Brain microvascular endothelial cell (primary cell): ENCODE measurements at regions not wholly inside any gene's neighbourhood (a gene's known extent, or its start where the extent isn't known, plus 50 kb on each side); places are given as distances from the start of the nearest gene placed in this dataset.
"Not testable (repeated sequence)": the region's sequence is repeated elsewhere in the genome, so short reads cannot be mapped to it uniquely, and the experiment has no call there.

Experiments used
- DNase-seq: peaks from one replicate; pipeline ENCODE4 v3.0.0-alpha.2; 2020
- H3K27ac ChIP-seq: fragments of 250-450 bp; sonication (Bioruptor Pico); 2 replicates; pipeline ENCODE4 v1.5.1; 2020; ENCODE audit warnings: mild to moderate bottlenecking, moderate library complexity
- H3K27me3 ChIP-seq: fragments of 250-450 bp; sonication (Bioruptor Pico); replicated peaks from 2 replicates; pipeline ENCODE4 v1.5.1; 2020; ENCODE audit warnings: mild to moderate bottlenecking
- H3K36me3 ChIP-seq: fragments of 250-450 bp; sonication (Bioruptor Pico); replicated peaks from 2 replicates; pipeline ENCODE4 v1.5.1; 2020; ENCODE audit warnings: mild to moderate bottlenecking
- H3K4me3 ChIP-seq: 2 replicates; pipeline ENCODE4 v1.5.1; 2011; ENCODE audit warnings: low read depth, mild to moderate bottlenecking, control low read depth, low read length, moderate library complexity
- in situ Hi-C: cut with HindIII; loops from 2 replicates; pipeline ENCODE4 v1.10.0; 2017; ENCODE audit warnings: low sequenced_read_pairs, low pct_ligation_motif_present
- TF ChIP-seq, protein P1 (sequence below): IDR thresholded peaks from 2 replicates; pipeline ENCODE4 v1.5.1; 2011; ENCODE audit warnings: low read depth, mild to moderate bottlenecking, moderate library complexity, low read length, control low read depth, inconsistent platforms; ENCODE audit errors: missing control alignments

DNA sequence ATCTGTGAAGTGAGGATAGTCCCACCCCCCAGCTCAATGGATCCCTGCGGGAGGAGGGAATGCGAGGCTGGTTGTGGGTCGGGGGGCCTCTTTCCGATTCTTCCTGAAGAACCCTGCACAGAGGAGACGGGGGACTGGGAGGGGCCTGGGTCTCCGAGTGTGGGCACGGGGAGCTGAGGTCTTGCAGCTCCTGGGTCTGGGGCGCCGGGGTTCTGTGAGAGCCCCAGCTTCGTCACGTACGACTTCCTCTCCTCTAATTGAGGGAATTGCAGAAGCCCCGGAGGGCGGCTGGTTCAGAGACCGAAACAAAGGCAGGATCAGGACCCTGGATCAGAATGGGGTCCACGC, 66.6 kb downstream of the DIO3 start:
- in situ Hi-C loops = no loop called here
- no peak overlapping the region for H3K4me3 ChIP-seq
- no peaks in the 10 kb centered on the region for H3K36me3 ChIP-seq
- TF ChIP-seq, protein P1, sequence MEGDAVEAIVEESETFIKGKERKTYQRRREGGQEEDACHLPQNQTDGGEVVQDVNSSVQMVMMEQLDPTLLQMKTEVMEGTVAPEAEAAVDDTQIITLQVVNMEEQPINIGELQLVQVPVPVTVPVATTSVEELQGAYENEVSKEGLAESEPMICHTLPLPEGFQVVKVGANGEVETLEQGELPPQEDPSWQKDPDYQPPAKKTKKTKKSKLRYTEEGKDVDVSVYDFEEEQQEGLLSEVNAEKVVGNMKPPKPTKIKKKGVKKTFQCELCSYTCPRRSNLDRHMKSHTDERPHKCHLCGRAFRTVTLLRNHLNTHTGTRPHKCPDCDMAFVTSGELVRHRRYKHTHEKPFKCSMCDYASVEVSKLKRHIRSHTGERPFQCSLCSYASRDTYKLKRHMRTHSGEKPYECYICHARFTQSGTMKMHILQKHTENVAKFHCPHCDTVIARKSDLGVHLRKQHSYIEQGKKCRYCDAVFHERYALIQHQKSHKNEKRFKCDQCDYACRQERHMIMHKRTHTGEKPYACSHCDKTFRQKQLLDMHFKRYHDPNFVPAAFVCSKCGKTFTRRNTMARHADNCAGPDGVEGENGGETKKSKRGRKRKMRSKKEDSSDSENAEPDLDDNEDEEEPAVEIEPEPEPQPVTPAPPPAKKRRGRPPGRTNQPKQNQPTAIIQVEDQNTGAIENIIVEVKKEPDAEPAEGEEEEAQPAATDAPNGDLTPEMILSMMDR = no peak
- DNase-seq = no peak
- peaks cover 2% of the 10 kb centered on the region for H3K27me3 ChIP-seq
- no peak overlapping the region for H3K27ac ChIP-seq

DNA sequence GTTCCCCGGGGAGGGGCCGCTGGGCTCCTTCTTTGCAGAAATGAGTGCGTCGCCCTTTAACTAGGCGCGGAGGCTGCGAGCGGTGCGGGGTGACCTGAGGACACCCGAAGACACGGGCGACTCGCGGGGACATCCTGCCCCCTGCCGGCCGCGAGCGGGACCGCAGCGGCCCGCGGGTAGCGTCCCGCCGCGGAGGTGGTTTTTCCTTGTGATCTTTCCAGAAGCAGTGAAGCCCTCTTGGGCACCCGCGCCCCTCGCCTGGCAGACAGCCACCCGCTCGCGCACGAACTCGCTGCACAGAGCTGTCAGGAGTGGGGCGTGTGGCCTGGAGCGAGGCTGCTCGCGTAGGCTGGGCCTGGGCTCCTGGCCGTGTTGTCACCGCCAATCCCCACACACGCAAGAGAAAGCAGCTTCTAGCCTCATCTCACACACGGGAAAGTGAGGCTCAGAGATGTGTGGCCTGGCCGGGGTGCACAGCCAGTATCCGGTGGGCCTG, 67.2 kb downstream of the DIO3 start:
- in situ Hi-C loops = no loop called here
- TF ChIP-seq, protein P1 = peak; percentile 67
- no peak overlapping the region for H3K27ac ChIP-seq
- H3K4me3 ChIP-seq = peak overlapping the region; percentile 41
- H3K36me3 ChIP-seq = no peaks in the 10 kb centered on the region
- H3K27me3 ChIP-seq = peaks cover 2% of the 10 kb centered on the region
- DNase-seq = peak; percentile 47

DNA sequence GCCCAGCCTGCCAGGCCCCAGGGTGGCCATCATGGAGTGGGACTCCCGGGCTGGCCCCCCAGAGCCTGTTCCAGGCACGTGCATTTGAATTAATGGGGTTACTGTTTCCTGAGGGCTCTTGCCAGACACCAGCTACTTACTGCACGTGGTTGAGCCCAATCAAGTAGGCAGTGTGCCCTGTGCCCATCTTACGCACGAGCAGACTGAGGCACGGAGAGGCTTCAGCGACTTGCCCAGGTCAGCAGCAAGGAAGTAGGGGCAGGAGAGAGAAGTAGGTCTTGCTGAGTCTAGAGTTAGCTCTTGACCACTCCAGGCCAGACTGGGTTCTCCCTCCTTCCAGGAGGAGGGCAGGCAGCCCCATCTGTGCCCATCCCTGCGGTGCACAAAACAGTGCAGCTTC, 67.7 kb downstream of the DIO3 start:
- Histone ChIP-seq H3K27ac (no peak overlapping the region), H3K27me3 (peaks cover 2% of the 10 kb centered on the region), H3K4me3 (no peak overlapping the region), H3K36me3 (no peaks in the 10 kb centered on the region)
- DNase-seq = no peak
- TF ChIP-seq, protein P1 = no peak
- in situ Hi-C loops = no loop called here

DNA sequence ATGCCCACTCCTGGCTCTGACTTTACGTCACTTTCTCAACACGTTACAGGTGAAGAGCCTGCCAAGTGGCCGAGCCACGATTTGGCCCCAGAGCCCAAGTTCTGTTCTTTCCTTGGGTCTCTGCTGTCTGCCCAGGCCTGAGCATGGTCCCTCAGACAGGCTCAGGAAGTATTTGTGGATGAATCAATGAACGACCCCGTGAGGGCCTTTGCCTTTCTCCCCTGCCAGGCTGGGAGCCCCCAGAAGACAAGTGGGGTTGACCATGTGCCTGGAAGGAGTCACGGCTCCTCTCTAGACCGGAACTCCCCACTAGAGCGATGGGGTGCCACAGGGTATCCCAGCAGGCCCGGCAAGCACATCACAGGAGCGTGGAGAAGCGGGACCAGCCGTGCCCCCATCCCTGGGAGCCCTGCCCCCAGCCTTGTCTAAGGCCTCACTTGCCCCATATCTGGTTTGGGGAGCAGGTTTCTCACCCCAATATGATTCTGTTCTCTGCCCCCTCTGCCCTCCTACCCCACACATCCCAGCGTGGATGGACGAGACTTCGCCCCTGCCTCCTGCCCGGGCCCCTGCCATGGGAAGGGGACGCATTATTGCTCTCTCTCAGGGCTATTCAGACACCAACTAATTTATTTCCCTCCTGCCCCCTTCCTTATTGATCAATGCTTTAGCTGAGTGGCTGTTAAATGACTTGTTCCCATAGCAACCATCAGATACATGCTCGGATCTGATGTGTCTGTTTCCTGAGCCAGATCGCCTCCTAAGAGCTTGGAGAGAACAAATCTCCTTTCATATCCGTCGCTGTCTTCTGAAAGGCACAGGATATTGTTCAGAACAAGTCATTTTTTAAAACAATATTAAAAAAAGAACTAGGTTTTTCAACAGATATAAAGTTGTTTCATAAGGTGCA, 69.0 kb downstream of the DIO3 start:
- TF ChIP-seq, protein P1 = no peak
- no peaks in the 10 kb centered on the region for H3K36me3 ChIP-seq
- no peak overlapping the region for H3K4me3 ChIP-seq
- H3K27ac ChIP-seq = no peak overlapping the region
- peaks cover 2% of the 10 kb centered on the region for H3K27me3 ChIP-seq
- in situ Hi-C loops = no loop called here
- DNase-seq = no peak

DNA sequence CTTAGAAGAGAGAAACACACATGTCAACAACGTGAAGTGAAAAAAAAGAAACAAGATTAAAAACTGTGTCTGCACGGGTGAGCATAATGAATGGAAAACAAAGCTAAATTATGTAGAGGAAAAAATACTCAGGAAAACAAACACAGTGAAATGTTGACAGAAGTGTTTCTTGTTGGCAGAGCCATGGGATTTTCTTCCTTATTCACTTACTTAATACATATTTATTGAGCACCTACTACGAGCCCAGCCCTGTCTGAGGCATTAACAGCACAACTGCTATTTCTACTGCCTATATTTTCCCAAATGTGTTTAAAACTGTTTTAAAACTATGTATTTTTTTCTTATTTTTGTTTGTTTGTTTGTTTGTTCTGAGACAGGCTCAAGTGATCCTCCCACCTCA, 69.9 kb downstream of the DIO3 start:
- H3K27ac ChIP-seq = no peak overlapping the region
- DNase-seq = no peak
- in situ Hi-C loops = no loop called here
- H3K4me3 ChIP-seq = no peak overlapping the region
- H3K36me3 ChIP-seq = no peaks in the 10 kb centered on the region
- TF ChIP-seq, protein P1 = no peak
- H3K27me3 ChIP-seq = peaks cover 2% of the 10 kb centered on the region

DNA sequence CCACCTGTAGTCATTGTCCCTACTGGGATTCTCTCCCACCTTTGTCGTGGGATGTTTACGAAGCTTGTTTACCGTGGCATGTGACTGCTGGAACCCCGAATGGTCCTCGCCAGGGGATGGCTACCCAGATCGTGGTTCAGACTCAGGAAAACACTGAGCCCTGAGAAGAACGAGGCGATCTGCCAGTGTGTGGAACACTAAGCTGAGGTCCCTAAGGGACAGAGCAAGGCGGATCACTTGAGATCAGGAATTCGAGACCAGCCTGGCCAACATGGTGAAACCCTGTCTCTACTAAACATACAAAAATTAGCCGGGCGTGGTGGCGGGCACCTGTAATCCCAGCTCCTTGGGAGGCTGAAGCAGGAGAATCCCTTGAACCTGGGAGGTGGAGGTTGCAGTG, 70.7 kb downstream of the DIO3 start:
- in situ Hi-C loops, H3K36me3 ChIP-seq, H3K27me3 ChIP-seq, DNase-seq, H3K27ac ChIP-seq, H3K4me3 ChIP-seq: not testable (repeated sequence)
